ENCODE measurements at regions not wholly inside any gene's neighbourhood (a gene's known extent, or its start where the extent isn't known, plus 50 kb on each side); places are given as distances from the start of the nearest gene placed in this dataset.

GRCh38 chr16:73279451-73279850 lies 231.5 kb upstream of the ZFHX3 start:
- Histone ChIP-seq H2AK9ac (replicated peaks; ENCODE audit: low read depth, low read length, poor library complexity) (no peak overlapping the region), H3K4me1 (ENCODE audit: control insufficient read depth, insufficient read depth, low read length) (no peaks in the 10 kb centered on the region), H2BK15ac (ENCODE audit: low read depth, low read length) (no peak overlapping the region), H3K4me3 (ENCODE audit: insufficient read depth, low read depth, low read length) (no peak overlapping the region), H2AFZ (replicated peaks; ENCODE audit: low read length, poor library complexity) (no peak overlapping the region), H3K23ac (ENCODE audit: low read depth, low read length) (no peak overlapping the region), H3K4me2 (ENCODE audit: low read depth, low read length) (no peak overlapping the region), H4K8ac (ENCODE audit: low read depth in 2 of 2, low read length in 2 of 2) (no peak overlapping the region), H3K27me3 (ENCODE audit: control insufficient read depth, insufficient read depth, low read length) (peaks cover 3% of the 10 kb centered on the region; the same call in 1 of the 2 replicates), H3K79me1 (ENCODE audit: low read depth in 1 of 2, low read length in 2 of 2) (no peaks in the 10 kb centered on the region), H4K5ac (ENCODE audit: low read depth, low read length) (no peak overlapping the region), H3K4ac (ENCODE audit: low read depth, low read length) (no peak overlapping the region), H2AK5ac (ENCODE audit: low read depth, low read length) (no peak overlapping the region), H3K9ac (ENCODE audit: low read depth, low read length) (no peak overlapping the region), H3K9me3 (ENCODE audit: control insufficient read depth, insufficient read depth, low read length) (no peaks in the 10 kb centered on the region), H3K9me1 (ENCODE audit: insufficient read depth, low read length) (no peaks in the 10 kb centered on the region), H3K56ac (ENCODE audit: extremely low read depth, insufficient read depth, low read length) (no peak overlapping the region), H2BK5ac (ENCODE audit: low read depth, low read length, poor library complexity, severe bottlenecking) (no peak overlapping the region), H4K91ac (ENCODE audit: insufficient read depth, low read depth, low read length) (no peak overlapping the region), H2BK120ac (ENCODE audit: low read depth, low read length) (no peak overlapping the region), H2BK20ac (ENCODE audit: low read depth, low read length) (no peak overlapping the region), H3K14ac (replicated peaks; ENCODE audit: low read depth, low read length) (no peak overlapping the region), H3K18ac (ENCODE audit: low read depth, low read length) (no peak overlapping the region), H3K36me3 (ENCODE audit: control insufficient read depth, insufficient read depth, low read length) (no peaks in the 10 kb centered on the region), H4K20me1 (ENCODE audit: insufficient read depth, low read length) (no peaks in the 10 kb centered on the region), H3K27ac (ENCODE audit: insufficient read depth, low read length) (no peak overlapping the region)
- no CpG with 5 or more reads among the region's 3 CpGs for WGBS, 2 experiments (ENCODE audit: extremely low coverage in 2 of 2, insufficient read length in 1 of 2)
- dilution Hi-C loops (cut with HindIII; ENCODE audit: low sequenced_read_pairs, unreplicated experiment): no loop called here
- ATAC-seq (ENCODE audit: low read depth) (no peak), DNase-seq (no peak)
- intact Hi-C loops (cut with micrococcal nuclease): no loop called here
- no peak for TF ChIP-seq BHLHE40 (IDR thresholded peaks at IDR 0.05; ENCODE audit: low read depth, low read length)
- no peak for TF ChIP-seq CEBPB (IDR thresholded peaks at IDR 0.05; ENCODE audit: low read depth, low read length)
- in situ Hi-C loops (cut with MboI; ENCODE audit: low sequenced_read_pairs): no loop called here
- CTCF ChIA-PET: no interaction called here
- BruUV-seq (replicated peaks): no TSS peak
- POLR2A ChIA-PET (ENCODE audit: unreplicated experiment): no interaction called here
